Suprapubic skin (tissue), 4 donors: ENCODE measurements at regions not wholly inside any gene's neighbourhood (a gene's known extent, or its start where the extent isn't known, plus 50 kb on each side); places are given as distances from the start of the nearest gene placed in this dataset.

Experiments used
- DNase-seq, 2 donors: peaks; one replicate each; pipeline ENCODE4 v3.0.0-alpha.2; 2019; ENCODE audit warnings: low spot score in 2 of 2
- H3K27ac ChIP-seq: fragments of 200-600 bp; sonication (generic); one replicate; pipeline ENCODE4 v1.5.1; 2019
- H3K27me3 ChIP-seq: fragments of 200-600 bp; sonication (generic); one replicate; pipeline ENCODE4 v1.5.1; 2019
- H3K36me3 ChIP-seq: fragments of 200-600 bp; sonication (generic); one replicate; pipeline ENCODE4 v1.5.1; 2019
- H3K4me1 ChIP-seq: fragments of 200-600 bp; sonication (generic); one replicate; pipeline ENCODE4 v1.5.1; 2019
- H3K4me3 ChIP-seq: fragments of 200-600 bp; sonication (generic); one replicate; pipeline ENCODE4 v1.5.1; 2019; ENCODE audit warnings: mild to moderate bottlenecking
- H3K9me3 ChIP-seq: fragments of 200-600 bp; sonication (generic); one replicate; pipeline ENCODE4 v1.5.1; 2019
- EP300 ChIP-seq: sonication (generic); formaldehyde crosslinking; IDR thresholded peaks from one replicate; pipeline ENCODE4 v1.6.1; 2017; ENCODE audit warnings: antibody characterized with exemption
- POLR2A ChIP-seq, 2 donors: fragments of 450-650 bp; IDR thresholded peaks; one replicate each; pipeline ENCODE4 v1.6.1; 2017; ENCODE audit warnings: antibody characterized with exemption in 2 of 2, mild to moderate bottlenecking in 2 of 2, moderate library complexity in 2 of 2
- POLR2AphosphoS5 ChIP-seq, 3 donors: sonication (generic); formaldehyde crosslinking; IDR thresholded peaks; one replicate each; pipeline ENCODE4 v1.6.1; 2017; ENCODE audit warnings: antibody characterized with exemption in 3 of 3
- WGBS: methylation state at CpG from one replicate; pipeline ENCODE4 v1.1.5; 2018; 5-methylcytosine and 5-hydroxymethylcytosine counted together
- TF ChIP-seq, protein P1 (sequence below), 2 donors: fragments of 200-600 bp in 1 of 2; fragments of 450-650 bp in 1 of 2; sonication (generic) in 1 of 2; IDR thresholded peaks; one replicate each; pipeline ENCODE4 v1.5.1; 2016 to 2019; ENCODE audit warnings: antibody characterized with exemption in 2 of 2, mild to moderate bottlenecking in 1 of 2, moderate library complexity in 1 of 2

DNA sequence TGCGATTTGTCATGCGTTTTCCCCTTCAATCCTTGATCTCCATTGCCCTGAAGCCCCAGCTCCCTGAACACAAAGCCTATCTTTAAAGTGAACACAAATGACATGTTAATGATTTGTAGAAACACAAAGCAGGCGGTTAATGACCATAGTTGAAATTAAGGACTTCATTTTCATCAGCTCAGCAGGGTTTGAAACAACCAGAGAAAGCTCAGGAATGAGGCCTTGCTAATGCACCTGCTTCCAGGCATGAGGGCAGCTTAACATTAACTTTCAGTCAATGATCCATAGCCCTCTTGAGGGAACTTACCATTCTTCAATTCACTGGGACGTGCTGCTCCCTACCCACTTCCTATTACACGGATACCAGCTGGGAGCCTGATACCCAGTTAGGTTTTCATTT lies 427.2 kb upstream of the CBLB start:
- Histone ChIP-seq H3K27ac (no peak overlapping the region), H3K9me3 (no peaks in the 10 kb centered on the region), H3K4me3 (no peak overlapping the region), H3K36me3 (no peaks in the 10 kb centered on the region), H3K27me3 (no peaks in the 10 kb centered on the region), H3K4me1 (no peaks in the 10 kb centered on the region)
- no peak for TF ChIP-seq EP300
- no peak for TF ChIP-seq POLR2A (IDR thresholded peaks at IDR 0.05)
- TF ChIP-seq POLR2AphosphoS5 (IDR thresholded peaks at IDR 0.05), result no peak
- 73% methylated on average over 5 of the region's 5 CpGs for WGBS
- DNase-seq, result no peak

DNA sequence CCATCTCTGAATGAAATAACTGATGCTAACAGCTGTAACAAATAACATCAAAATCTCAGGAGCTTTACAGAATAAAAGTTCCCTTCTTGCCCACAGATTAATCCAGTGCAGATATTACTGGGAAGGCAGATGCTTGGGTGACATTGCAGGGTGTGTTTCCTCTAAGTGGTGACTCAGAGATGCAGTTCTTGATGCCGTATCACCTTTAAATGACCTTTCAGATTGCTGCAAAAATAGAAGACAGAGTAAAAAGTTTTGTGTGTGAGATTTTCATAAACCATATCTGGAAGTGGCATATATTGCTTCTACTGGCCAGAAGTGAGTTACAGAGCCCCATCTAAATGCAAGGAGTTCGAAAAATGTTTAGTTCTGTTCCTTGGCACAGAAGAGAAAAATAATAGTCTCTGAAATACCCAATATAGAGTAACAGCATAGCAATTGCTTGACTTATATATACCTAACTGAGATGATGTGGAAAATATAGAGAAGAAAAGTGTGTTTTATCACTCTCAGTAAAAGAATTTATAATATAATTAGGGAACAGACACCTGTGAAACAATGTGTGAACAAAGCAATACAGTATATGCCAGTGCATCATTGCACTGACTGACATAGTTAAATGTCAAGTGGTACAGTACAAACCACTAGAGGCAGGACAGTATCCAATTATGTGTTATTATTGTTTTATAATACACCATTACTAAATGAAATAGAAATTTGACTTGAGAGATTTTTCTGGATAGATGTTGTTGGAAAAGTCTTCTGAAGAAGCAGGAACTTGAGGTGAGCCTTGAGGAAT lies 430.7 kb upstream of the CBLB start:
- no peaks in the 10 kb centered on the region for H3K36me3 ChIP-seq
- 55% methylated on average over 2 of the region's 2 CpGs for WGBS
- no peak overlapping the region for H3K4me3 ChIP-seq

DNA sequence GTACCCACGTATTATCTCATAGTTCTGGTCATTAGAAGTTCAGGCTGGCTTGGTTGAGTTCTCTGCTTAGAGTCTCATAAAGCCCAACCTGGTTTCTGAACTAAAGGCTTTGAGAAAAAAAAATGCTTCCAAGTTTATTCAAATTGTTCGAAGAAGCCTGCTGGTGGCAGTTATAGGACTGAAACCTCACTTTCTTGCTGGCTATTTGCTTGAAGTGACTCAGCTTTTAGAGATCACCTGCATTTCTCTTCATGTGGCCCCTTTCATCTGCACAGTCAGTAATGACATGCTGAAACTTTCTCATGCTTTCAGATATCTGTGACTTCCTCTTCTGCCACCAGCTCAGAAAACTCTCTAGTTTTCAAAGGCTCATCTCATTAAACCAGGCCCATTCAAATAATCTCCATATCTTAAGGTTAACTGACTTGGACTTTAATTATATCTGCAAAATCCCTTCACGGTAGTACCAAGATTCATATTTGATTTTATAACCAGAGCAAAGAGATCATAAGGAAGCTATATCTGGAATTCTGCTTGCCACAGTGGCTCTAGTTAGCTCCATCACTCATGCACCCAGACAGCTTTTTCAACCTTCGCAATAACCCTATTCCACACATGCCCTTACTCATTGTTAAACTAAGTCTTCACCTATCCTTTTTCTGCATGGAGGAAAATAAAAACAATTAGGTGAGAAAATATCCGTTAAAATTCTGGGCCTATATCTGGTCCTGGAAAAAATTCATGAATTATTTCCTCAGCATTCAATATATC lies 433.8 kb upstream of the CBLB start:
- H3K9me3 ChIP-seq, result no peaks in the 10 kb centered on the region
- no peak overlapping the region for H3K27ac ChIP-seq
- no peak overlapping the region for H3K4me3 ChIP-seq
- WGBS, result 77% methylated on average over 5 of the region's 5 CpGs
- TF ChIP-seq POLR2AphosphoS5 (IDR thresholded peaks at IDR 0.05) (no peak), POLR2A (IDR thresholded peaks at IDR 0.05) (no peak), EP300 (no peak)
- TF ChIP-seq, protein P1, sequence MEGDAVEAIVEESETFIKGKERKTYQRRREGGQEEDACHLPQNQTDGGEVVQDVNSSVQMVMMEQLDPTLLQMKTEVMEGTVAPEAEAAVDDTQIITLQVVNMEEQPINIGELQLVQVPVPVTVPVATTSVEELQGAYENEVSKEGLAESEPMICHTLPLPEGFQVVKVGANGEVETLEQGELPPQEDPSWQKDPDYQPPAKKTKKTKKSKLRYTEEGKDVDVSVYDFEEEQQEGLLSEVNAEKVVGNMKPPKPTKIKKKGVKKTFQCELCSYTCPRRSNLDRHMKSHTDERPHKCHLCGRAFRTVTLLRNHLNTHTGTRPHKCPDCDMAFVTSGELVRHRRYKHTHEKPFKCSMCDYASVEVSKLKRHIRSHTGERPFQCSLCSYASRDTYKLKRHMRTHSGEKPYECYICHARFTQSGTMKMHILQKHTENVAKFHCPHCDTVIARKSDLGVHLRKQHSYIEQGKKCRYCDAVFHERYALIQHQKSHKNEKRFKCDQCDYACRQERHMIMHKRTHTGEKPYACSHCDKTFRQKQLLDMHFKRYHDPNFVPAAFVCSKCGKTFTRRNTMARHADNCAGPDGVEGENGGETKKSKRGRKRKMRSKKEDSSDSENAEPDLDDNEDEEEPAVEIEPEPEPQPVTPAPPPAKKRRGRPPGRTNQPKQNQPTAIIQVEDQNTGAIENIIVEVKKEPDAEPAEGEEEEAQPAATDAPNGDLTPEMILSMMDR (IDR thresholded peaks at IDR 0.05), result no peak
- DNase-seq, result no peak
- no peaks in the 10 kb centered on the region for H3K27me3 ChIP-seq
- no peaks in the 10 kb centered on the region for H3K4me1 ChIP-seq
- H3K36me3 ChIP-seq, result no peaks in the 10 kb centered on the region

More for the DNA sequence above, 430.7 kb upstream of the CBLB start:
- DNase-seq, result no peak
- Histone ChIP-seq H3K4me1 (no peaks in the 10 kb centered on the region), H3K9me3 (no peaks in the 10 kb centered on the region), H3K27ac (no peak overlapping the region), H3K27me3 (no peaks in the 10 kb centered on the region)
- no peak for TF ChIP-seq POLR2A (IDR thresholded peaks at IDR 0.05)

- TF ChIP-seq POLR2A (IDR thresholded peaks at IDR 0.05) (no peak), EP300 (no peak), POLR2AphosphoS5 (IDR thresholded peaks at IDR 0.05) (no peak)
- TF ChIP-seq, protein P1 (IDR thresholded peaks at IDR 0.05), result no peak
- Histone ChIP-seq H3K4me1 (no peaks in the 10 kb centered on the region), H3K9me3 (no peaks in the 10 kb centered on the region), H3K27ac (no peak overlapping the region), H3K36me3 (no peaks in the 10 kb centered on the region), H3K27me3 (no peaks in the 10 kb centered on the region), H3K4me3 (no peak overlapping the region)
- no peak for DNase-seq
These were observed 435.0 kb upstream of the CBLB start for GRCh38 chr3:106303766-106304165.

GRCh38 chr3:106305127-106305526 lies 436.3 kb upstream of the CBLB start:
- H3K9me3 ChIP-seq, result no peaks in the 10 kb centered on the region
- no peak overlapping the region for H3K4me3 ChIP-seq
- no peaks in the 10 kb centered on the region for H3K4me1 ChIP-seq
- 82% methylated on average over 2 of the region's 2 CpGs for WGBS
- TF ChIP-seq POLR2AphosphoS5 (IDR thresholded peaks at IDR 0.05) (no peak), EP300 (no peak), POLR2A (IDR thresholded peaks at IDR 0.05) (no peak)
- TF ChIP-seq, protein P1 (IDR thresholded peaks at IDR 0.05), result no peak
- H3K27me3 ChIP-seq, result no peaks in the 10 kb centered on the region
- no peak overlapping the region for H3K27ac ChIP-seq
- DNase-seq, result no peak
- H3K36me3 ChIP-seq, result no peaks in the 10 kb centered on the region

GRCh38 chr3:106305882-106306435 lies 437.1 kb upstream of the CBLB start:
- Histone ChIP-seq H3K9me3 (no peaks in the 10 kb centered on the region), H3K27me3 (no peaks in the 10 kb centered on the region), H3K27ac (no peak overlapping the region), H3K36me3 (no peaks in the 10 kb centered on the region), H3K4me3 (no peak overlapping the region), H3K4me1 (no peaks in the 10 kb centered on the region)
- 76% methylated on average over 1 of the region's 1 CpG for WGBS
- DNase-seq, result no peak
- TF ChIP-seq, protein P1 (IDR thresholded peaks at IDR 0.05), result no peak
- no peak for TF ChIP-seq POLR2AphosphoS5 (IDR thresholded peaks at IDR 0.05)
- TF ChIP-seq EP300, result no peak
- no peak for TF ChIP-seq POLR2A (IDR thresholded peaks at IDR 0.05)
